Stimulated activated naive CD4-positive, alpha-beta T cell (primary cell): ENCODE measurements at regions not wholly inside any gene's neighbourhood (a gene's known extent, or its start where the extent isn't known, plus 50 kb on each side); places are given as distances from the start of the nearest gene placed in this dataset.

ENCODE experiments used
- DNase-seq, 6 experiments: peaks; one replicate each; lab custom pipeline; 2025; lab: John Stamatoyannopoulos, UW

- DNase-seq = no peak
These were observed 186.4 kb downstream of the TFCP2L1 start for GRCh38 chr2:121098556-121098955.

GRCh38 chr2:121099329-121100290, 185.4 kb downstream of the TFCP2L1 start:
- no peak for DNase-seq

- DNase-seq = no peak
These were observed 183.8 kb downstream of the TFCP2L1 start for GRCh38 chr2:121101093-121101715.

- DNase-seq = no peak
These were observed 182.1 kb downstream of the TFCP2L1 start for GRCh38 chr2:121102941-121103340.

GRCh38 chr2:121103960-121104359, 181.0 kb downstream of the TFCP2L1 start:
- no peak for DNase-seq

GRCh38 chr2:121104721-121105141, 180.3 kb downstream of the TFCP2L1 start:
- no peak for DNase-seq

- no peak for DNase-seq
These were observed 174.1 kb downstream of the TFCP2L1 start for GRCh38 chr2:121110924-121111323.

GRCh38 chr2:121118951-121119350, 166.1 kb downstream of the TFCP2L1 start:
- no peak for DNase-seq

GRCh38 chr2:121120411-121120810, 164.6 kb downstream of the TFCP2L1 start:
- DNase-seq = no peak

GRCh38 chr2:121120991-121121390, 164.0 kb downstream of the TFCP2L1 start:
- DNase-seq = no peak

GRCh38 chr2:121121661-121122060, 163.3 kb downstream of the TFCP2L1 start:
- DNase-seq = no peak

GRCh38 chr2:121123268-121123667, 161.7 kb downstream of the TFCP2L1 start:
- no peak for DNase-seq

GRCh38 chr2:121124330-121124729, 160.7 kb downstream of the TFCP2L1 start:
- DNase-seq = no peak

GRCh38 chr2:121125350-121125749, 159.7 kb downstream of the TFCP2L1 start:
- DNase-seq = no peak

GRCh38 chr2:121128741-121129659, 156.0 kb downstream of the TFCP2L1 start:
- DNase-seq = no peak

- no peak for DNase-seq
These were observed 155.3 kb downstream of the TFCP2L1 start for GRCh38 chr2:121129692-121130091.

- DNase-seq = no peak
These were observed 154.6 kb downstream of the TFCP2L1 start for GRCh38 chr2:121130301-121130850.

GRCh38 chr2:121131375-121131774, 153.6 kb downstream of the TFCP2L1 start:
- DNase-seq = no peak

- DNase-seq = no peak
These were observed 152.8 kb downstream of the TFCP2L1 start for GRCh38 chr2:121132054-121132761.

- no peak for DNase-seq
These were observed 152.3 kb downstream of the TFCP2L1 start for GRCh38 chr2:121132762-121133107.
